ENCODE measurements at regions not wholly inside any gene's neighbourhood (a gene's known extent, or its start where the extent isn't known, plus 50 kb on each side); places are given as distances from the start of the nearest gene placed in this dataset.

GRCh38 chr2:47315475-47315874 is 53.6 kb upstream of the EPCAM start:
- DNase-seq (ENCODE audit: low spot score) (no peak), ATAC-seq (no peak)
- intact Hi-C loops (cut with DNase I) = no loop called here

GRCh38 chr2:47313728-47314127 is 55.4 kb upstream of the EPCAM start:
- DNase-seq (ENCODE audit: low spot score) (no peak), ATAC-seq (no peak)
- intact Hi-C loops (cut with DNase I) = no loop called here

- intact Hi-C loops (cut with DNase I) = no loop called here
- no peak for ATAC-seq
Observed at GRCh38 chr2:47313141-47313691, 55.9 kb upstream of the EPCAM start.

GRCh38 chr2:47312491-47312850 is 56.6 kb upstream of the EPCAM start:
- intact Hi-C loops (cut with DNase I) = no loop called here
- DNase-seq (ENCODE audit: low spot score) (no peak), ATAC-seq (no peak)

More at GRCh38 chr2:47313141-47313691, 55.9 kb upstream of the EPCAM start:
- no peak for DNase-seq (ENCODE audit: low spot score)

GRCh38 chr2:47311764-47312490 is 57.2 kb upstream of the EPCAM start:
- DNase-seq (ENCODE audit: low spot score) (peak; percentile 31), ATAC-seq (no peak)
- intact Hi-C loops (cut with DNase I) = no loop called here

- intact Hi-C loops (cut with DNase I) = no loop called here
- DNase-seq (ENCODE audit: low spot score) (peak; percentile 71), ATAC-seq (peak; percentile 80)
Observed at GRCh38 chr2:47310801-47311560, 58.1 kb upstream of the EPCAM start.

GRCh38 chr2:47309952-47310800 is 58.9 kb upstream of the EPCAM start:
- ATAC-seq = peak; percentile 53
- intact Hi-C loops (cut with DNase I) = no loop called here
- peak; percentile 51 for DNase-seq (ENCODE audit: low spot score)

- ATAC-seq = peak; percentile 31
- no peak for DNase-seq (ENCODE audit: low spot score)
- intact Hi-C loops (cut with DNase I) = no loop called here
Observed at GRCh38 chr2:47309472-47309951, 59.6 kb upstream of the EPCAM start.

- DNase-seq (ENCODE audit: low spot score) (no peak), ATAC-seq (no peak)
- intact Hi-C loops (cut with DNase I) = no loop called here
Observed at GRCh38 chr2:47307066-47307465, 62.0 kb upstream of the EPCAM start.

GRCh38 chr2:47304654-47305053 is 64.5 kb upstream of the EPCAM start:
- intact Hi-C loops (cut with DNase I) = no loop called here
- ATAC-seq = no peak
- DNase-seq (ENCODE audit: low spot score) = no peak

GRCh38 chr2:47303341-47304148 is 65.6 kb upstream of the EPCAM start:
- no peak for DNase-seq (ENCODE audit: low spot score)
- intact Hi-C loops (cut with DNase I) = no loop called here
- ATAC-seq = no peak

GRCh38 chr2:47302308-47302707 is 66.8 kb upstream of the EPCAM start:
- DNase-seq (ENCODE audit: low spot score) (no peak), ATAC-seq (no peak)
- intact Hi-C loops (cut with DNase I) = no loop called here

GRCh38 chr2:47301731-47302130 is 67.4 kb upstream of the EPCAM start:
- DNase-seq (ENCODE audit: low spot score) (no peak), ATAC-seq (no peak)
- intact Hi-C loops (cut with DNase I) = no loop called here

- ATAC-seq = no peak
- intact Hi-C loops (cut with DNase I) = no loop called here
Observed at GRCh38 chr2:47301277-47301618, 67.9 kb upstream of the EPCAM start.

GRCh38 chr2:47300609-47301276 is 68.4 kb upstream of the EPCAM start:
- ATAC-seq (peak; percentile 53), DNase-seq (ENCODE audit: low spot score) (no peak)
- intact Hi-C loops (cut with DNase I) = no loop called here

More at GRCh38 chr2:47301277-47301618, 67.9 kb upstream of the EPCAM start:
- no peak for DNase-seq (ENCODE audit: low spot score)

- no peak for DNase-seq (ENCODE audit: low spot score)
- intact Hi-C loops (cut with DNase I) = no loop called here
- ATAC-seq = no peak
Observed at GRCh38 chr2:47300081-47300480, 69.0 kb upstream of the EPCAM start.

- ATAC-seq = no peak
- no peak for DNase-seq (ENCODE audit: low spot score)
- intact Hi-C loops (cut with DNase I) = no loop called here
Observed at GRCh38 chr2:47299555-47299954, 69.6 kb upstream of the EPCAM start.

- intact Hi-C loops (cut with DNase I) = no loop called here
- DNase-seq (ENCODE audit: low spot score) (no peak), ATAC-seq (no peak)
Observed at GRCh38 chr2:47298771-47299170, 70.3 kb upstream of the EPCAM start.
